SK-N-SH (cell line): ENCODE measurements at regions not wholly inside any gene's neighbourhood (a gene's known extent, or its start where the extent isn't known, plus 50 kb on each side); places are given as distances from the start of the nearest gene placed in this dataset.

Source experiments
- CTCF ChIA-PET: fragments of 300-600, 350-600 bp; formaldehyde crosslinking; extraction: SDS; loops from one replicate; lab custom pipeline; 2021; lab: Yijun Ruan, JAX
- POLR2A ChIA-PET: fragments of 350-600 bp; sonication (Branson Sonifier 250); formaldehyde crosslinking; extraction: SDS; loops from one replicate; lab custom pipeline; 2020; ENCODE audit warnings: antibody characterized with exemption, inconsistent platforms; lab: Yijun Ruan, JAX
- DNase-seq: peaks from one replicate; pipeline ENCODE4 v3.0.0; 2012
- H2AFZ ChIP-seq: fragments of 200-600 bp; sonication (generic); 2 replicates; pipeline ENCODE4 v1.8.1; 2016; ENCODE audit warnings: antibody characterized with exemption, mild to moderate bottlenecking, low read depth
- H3F3A ChIP-seq: fragments of 200-600 bp; sonication (generic); replicated peaks from 2 replicates; pipeline ENCODE3; 2016; ENCODE audit warnings: antibody characterized with exemption, mild to moderate bottlenecking; ENCODE audit not compliant: insufficient read depth
- H3K27ac ChIP-seq, 2 experiments: fragments of 200-500 bp in 1 of 2; fragments of 200-600 bp in 1 of 2; sonication (Bioruptor generic) in 1 of 2; sonication (generic), shearing (Covaris generic) in 1 of 2; 2 replicates each; pipeline versions ENCODE4 v1.5.1 to v1.6.1; 2014 to 2016; ENCODE audit warnings: low read depth in 2 of 2, inconsistent platforms in 1 of 2, low read length in 1 of 2, mild to moderate bottlenecking in 1 of 2, mixed read lengths in 1 of 2
- H3K27me3 ChIP-seq: fragments of 200-600 bp; sonication (generic), shearing (Covaris generic); 2 replicates; pipeline ENCODE4 v1.6.1; 2016; ENCODE audit warnings: mixed run types; ENCODE audit not compliant: insufficient read depth
- H3K36me3 ChIP-seq, 2 experiments: fragments of 200-500 bp in 1 of 2; fragments of 200-600 bp in 1 of 2; sonication (Bioruptor generic) in 1 of 2; sonication (generic) in 1 of 2; replicated peaks in 1 of 2; 2 replicates each; pipeline versions ENCODE3 to v1.5.1; 2014 to 2016; ENCODE audit warnings: low read length in 1 of 2, mild to moderate bottlenecking in 1 of 2; ENCODE audit not compliant: insufficient read depth in 2 of 2, control insufficient read depth in 1 of 2
- H3K4me1 ChIP-seq, 2 experiments: fragments of 200-500 bp in 1 of 2; fragments of 200-600 bp in 1 of 2; sonication (Bioruptor generic) in 1 of 2; sonication (generic), shearing (Covaris generic) in 1 of 2; 2 replicates each; pipeline versions ENCODE4 v1.5.1 to v1.6.1; 2014 to 2016; ENCODE audit warnings: low read depth in 1 of 2, low read length in 1 of 2, mixed run types in 1 of 2; ENCODE audit not compliant: insufficient read depth in 2 of 2, control insufficient read depth in 1 of 2
- H3K4me2 ChIP-seq: fragments of 200-600 bp; sonication (generic), shearing (Covaris generic); 2 replicates; pipeline ENCODE4 v1.6.1; 2017; ENCODE audit warnings: mixed run types
- H3K4me3 ChIP-seq, 2 experiments: fragments of 200-500 bp in 1 of 2; fragments of 200-600 bp in 1 of 2; sonication (Bioruptor generic) in 1 of 2; sonication (generic), shearing (Covaris generic) in 1 of 2; 2 replicates each; pipeline versions ENCODE4 v1.5.1 to v1.8.1; 2014 to 2016; ENCODE audit warnings: low read depth in 2 of 2, inconsistent platforms in 1 of 2, low read length in 1 of 2, mild to moderate bottlenecking in 1 of 2, mixed read lengths in 1 of 2, moderate library complexity in 1 of 2
- H3K79me2 ChIP-seq: fragments of 200-600 bp; sonication (generic); 2 replicates; pipeline ENCODE4 v1.8.1; 2017; ENCODE audit warnings: mild to moderate bottlenecking; ENCODE audit not compliant: insufficient read depth
- H3K9ac ChIP-seq: fragments of 200-600 bp; sonication (generic); 2 replicates; pipeline ENCODE4 v1.6.1; 2017; ENCODE audit warnings: mixed run types
- H3K9me2 ChIP-seq: fragments of 200-600 bp; sonication (generic); 2 replicates; pipeline ENCODE4 v1.6.1; 2017; ENCODE audit warnings: mixed run types
- H3K9me3 ChIP-seq: fragments of 200-600 bp; sonication (generic); 2 replicates; pipeline ENCODE4 v1.6.1; 2017; ENCODE audit warnings: mixed run types, mild to moderate bottlenecking, moderate library complexity
- H4K20me1 ChIP-seq: fragments of 200-600 bp; sonication (generic); 2 replicates; pipeline ENCODE4 v1.6.1; 2017; ENCODE audit warnings: mild to moderate bottlenecking, mixed run types; ENCODE audit not compliant: insufficient read depth
- EZH2phosphoT487 ChIP-seq: fragments of 200-600 bp; sonication (generic); IDR thresholded peaks from 2 replicates; pipeline ENCODE4 v1.6.1; 2017; ENCODE audit warnings: low read depth, mixed run types, mild to moderate bottlenecking, antibody characterized with exemption, moderate library complexity, borderline replicate concordance
- FOXJ3 ChIP-seq: sonication (generic); formaldehyde crosslinking; IDR thresholded peaks from 2 replicates; pipeline ENCODE4 v1.5.1; 2020; ENCODE audit warnings: mild to moderate bottlenecking, missing genetic modification reagents
- MXI1 ChIP-seq: IDR thresholded peaks from 2 replicates; pipeline ENCODE4 v1.6.1; 2012; ENCODE audit warnings: mild to moderate bottlenecking, low read depth, low read length, improper control_type of control experiment
- REST ChIP-seq: IDR thresholded peaks from 2 replicates; pipeline ENCODE4 v1.6.1; 2012; ENCODE audit warnings: mild to moderate bottlenecking, low read depth, low read length, moderate library complexity
- RFX5 ChIP-seq: IDR thresholded peaks from 2 replicates; pipeline ENCODE4 v1.6.1; 2012; ENCODE audit warnings: mild to moderate bottlenecking, improper control_type of control experiment, low read length
- RXRA ChIP-seq: IDR thresholded peaks from 2 replicates; pipeline ENCODE4 v1.4.0; 2012; ENCODE audit warnings: low read depth, mild to moderate bottlenecking, borderline replicate concordance
- TAF1 ChIP-seq: IDR thresholded peaks from 2 replicates; pipeline ENCODE4 v1.6.1; 2012; ENCODE audit warnings: low read depth, mild to moderate bottlenecking, low read length, moderate library complexity, borderline replicate concordance
- WGBS: methylation state at CpG from one replicate; pipeline ENCODE4 v1.1.6; 2017; ENCODE audit warnings: low lambda C conversion rate; 5-methylcytosine and 5-hydroxymethylcytosine counted together

GRCh38 chr16:51960931-51961330 is 586.0 kb downstream of the TOX3 start (continued):
- no peak for TF ChIP-seq REST

- peaks cover 0 to 24% of the 10 kb centered on the region in 2 experiments; a peak in 2 of 4 replicates for H3K4me1 ChIP-seq
- no peaks in the 10 kb centered on the region for H3K9me2 ChIP-seq
- no peaks in the 10 kb centered on the region for H3K79me2 ChIP-seq
- TF ChIP-seq FOXJ3 (CRISPR knock-in tag) (no peak), RXRA (no peak), REST (no peak), TAF1 (no peak), MXI1 (no peak), RFX5 (no peak), EZH2phosphoT487 (no peak)
- no peak overlapping the region for H2AFZ ChIP-seq
- DNase-seq = no peak
- H3K4me3 ChIP-seq = no peak overlapping the region
- ChIA-PET CTCF (interaction anchor here (0.9 to 2.2 kb wide), 7 partner anchors 12 to 194 kb away, joined by 3 to 6 read pairs (median 3); no protein-coding TSS in a partner anchor), POLR2A (interaction anchor here (0.6 kb wide), 1 partner anchor 14 kb away, joined by 4 read pairs; no protein-coding TSS in a partner anchor)
- no peaks in the 10 kb centered on the region for H3F3A ChIP-seq
- H3K9me3 ChIP-seq = no peaks in the 10 kb centered on the region
- H4K20me1 ChIP-seq = no peaks in the 10 kb centered on the region
- no peak overlapping the region for H3K4me2 ChIP-seq
- H3K9ac ChIP-seq = no peak overlapping the region
- peak overlapping the region in 1 of 2 experiments; percentile 53; a peak in 2 of 4 replicates for H3K27ac ChIP-seq
- H3K27me3 ChIP-seq = no peaks in the 10 kb centered on the region
- no peaks in the 10 kb centered on the region for H3K36me3 ChIP-seq
- WGBS = 36% methylated on average over 7 of the region's 7 CpGs
These were observed 593.5 kb downstream of the TOX3 start for GRCh38 chr16:51953286-51953985.
